ENCODE measurements at regions not wholly inside any gene's neighbourhood (a gene's known extent, or its start where the extent isn't known, plus 50 kb on each side); places are given as distances from the start of the nearest gene placed in this dataset.

DNA sequence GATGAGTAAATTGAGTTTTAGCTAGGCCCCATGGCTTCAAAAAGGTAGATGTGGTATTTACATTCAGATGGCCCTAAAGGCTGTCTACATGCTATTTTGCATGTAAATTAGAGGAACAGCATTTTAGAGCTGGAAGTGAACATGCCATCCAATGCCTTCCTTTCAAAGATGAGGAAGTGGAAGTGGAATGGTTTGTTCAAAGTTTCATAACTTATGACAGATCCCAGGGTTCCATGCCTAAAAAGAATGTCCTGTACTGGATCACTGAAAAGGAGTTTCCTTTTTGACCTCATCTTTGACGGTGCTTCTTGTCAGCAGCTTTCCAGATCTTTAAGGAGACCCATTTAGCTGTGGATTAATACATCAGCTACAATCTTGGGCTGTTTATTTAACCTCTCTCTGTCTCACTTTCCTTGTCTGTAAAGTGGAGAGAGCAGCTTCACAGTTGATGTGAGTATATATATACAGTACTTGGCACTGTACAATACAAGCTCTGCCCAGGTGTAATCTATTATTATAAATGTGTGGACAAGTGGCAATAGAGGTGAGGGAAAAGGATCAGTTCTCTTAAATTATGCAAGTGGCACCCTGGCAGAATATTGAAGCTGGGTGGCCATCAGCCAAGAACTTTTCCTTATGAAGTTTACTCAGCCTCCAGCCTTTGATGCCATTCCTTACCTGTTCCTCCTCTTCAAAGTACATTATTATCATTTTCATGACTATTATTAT lies 68.7 kb upstream of the GOLGA8B start:
- no peak for DNase-seq (ENCODE audit: low spot score in 2 of 2)
- H3K9me3 ChIP-seq: no peaks in the 10 kb centered on the region
- H3K27ac ChIP-seq: no peak overlapping the region
- no peaks in the 10 kb centered on the region for H3K27me3 ChIP-seq
- no peak for TF ChIP-seq POLR2A (IDR thresholded peaks at IDR 0.05)
- no peak for TF ChIP-seq EP300 (IDR thresholded peaks at IDR 0.05)
- TF ChIP-seq, protein P1, sequence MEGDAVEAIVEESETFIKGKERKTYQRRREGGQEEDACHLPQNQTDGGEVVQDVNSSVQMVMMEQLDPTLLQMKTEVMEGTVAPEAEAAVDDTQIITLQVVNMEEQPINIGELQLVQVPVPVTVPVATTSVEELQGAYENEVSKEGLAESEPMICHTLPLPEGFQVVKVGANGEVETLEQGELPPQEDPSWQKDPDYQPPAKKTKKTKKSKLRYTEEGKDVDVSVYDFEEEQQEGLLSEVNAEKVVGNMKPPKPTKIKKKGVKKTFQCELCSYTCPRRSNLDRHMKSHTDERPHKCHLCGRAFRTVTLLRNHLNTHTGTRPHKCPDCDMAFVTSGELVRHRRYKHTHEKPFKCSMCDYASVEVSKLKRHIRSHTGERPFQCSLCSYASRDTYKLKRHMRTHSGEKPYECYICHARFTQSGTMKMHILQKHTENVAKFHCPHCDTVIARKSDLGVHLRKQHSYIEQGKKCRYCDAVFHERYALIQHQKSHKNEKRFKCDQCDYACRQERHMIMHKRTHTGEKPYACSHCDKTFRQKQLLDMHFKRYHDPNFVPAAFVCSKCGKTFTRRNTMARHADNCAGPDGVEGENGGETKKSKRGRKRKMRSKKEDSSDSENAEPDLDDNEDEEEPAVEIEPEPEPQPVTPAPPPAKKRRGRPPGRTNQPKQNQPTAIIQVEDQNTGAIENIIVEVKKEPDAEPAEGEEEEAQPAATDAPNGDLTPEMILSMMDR (IDR thresholded peaks at IDR 0.05): no peak
- no peak overlapping the region for H3K4me3 ChIP-seq
- H3K36me3 ChIP-seq: no peaks in the 10 kb centered on the region
- no peaks in the 10 kb centered on the region for H3K4me1 ChIP-seq
- whole genome bisulfite sequencing, 2 donors: 41 to 55% methylated on average over 1 of the region's 1 CpG

DNA sequence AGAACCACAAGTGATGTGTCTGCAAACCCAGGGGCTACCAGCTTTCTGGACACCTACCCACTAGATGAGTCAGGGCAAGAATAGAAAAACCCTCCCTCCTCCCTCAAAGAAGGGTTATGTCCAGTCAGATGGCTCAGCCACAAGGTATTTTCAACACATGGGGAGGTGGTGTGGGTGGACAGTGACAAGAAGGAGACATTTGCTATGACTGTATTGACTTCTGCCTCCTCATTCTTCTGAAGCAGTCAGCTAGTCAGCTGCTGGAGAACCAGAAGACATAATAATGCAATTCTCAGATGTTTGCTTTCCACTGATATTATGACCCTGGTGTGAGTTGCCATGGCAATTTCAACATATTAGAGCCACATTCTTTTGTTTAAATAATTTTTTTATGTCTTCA lies 66.7 kb upstream of the GOLGA8B start:
- TF ChIP-seq, protein P1 (IDR thresholded peaks at IDR 0.05): no peak
- TF ChIP-seq POLR2A (IDR thresholded peaks at IDR 0.05): no peak
- TF ChIP-seq EP300 (IDR thresholded peaks at IDR 0.05): no peak
- Histone ChIP-seq H3K27me3 (no peaks in the 10 kb centered on the region), H3K9me3 (no peaks in the 10 kb centered on the region), H3K36me3 (no peaks in the 10 kb centered on the region), H3K4me3 (no peak overlapping the region), H3K27ac (no peak overlapping the region), H3K4me1 (no peaks in the 10 kb centered on the region)
- DNase-seq (ENCODE audit: low spot score in 2 of 2): no peak

DNA sequence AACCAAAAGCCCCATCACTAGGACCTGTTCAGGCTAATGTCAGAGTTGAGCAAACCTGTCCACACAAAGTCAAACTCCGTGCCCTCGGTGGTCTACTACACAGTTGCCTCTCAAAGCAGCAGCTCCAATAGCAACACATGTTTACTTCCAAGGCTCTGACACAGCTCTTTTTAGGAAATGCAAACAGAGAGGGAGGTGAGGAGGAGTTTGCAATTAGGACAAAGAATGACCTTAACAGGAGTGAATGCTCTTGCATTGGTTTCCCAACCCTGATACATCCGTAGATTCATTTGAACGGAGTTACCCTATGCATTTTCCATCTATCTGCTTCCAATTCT lies 64.8 kb upstream of the GOLGA8B start:
- DNase-seq (ENCODE audit: low spot score in 2 of 2): no peak
- WGBS, 2 donors: 77 to 82% methylated on average over 4 of the region's 4 CpGs
- H3K36me3 ChIP-seq: no peaks in the 10 kb centered on the region
- no peaks in the 10 kb centered on the region for H3K9me3 ChIP-seq
- H3K4me3 ChIP-seq: no peak overlapping the region
- no peaks in the 10 kb centered on the region for H3K27me3 ChIP-seq
- TF ChIP-seq, protein P1 (IDR thresholded peaks at IDR 0.05): no peak
- TF ChIP-seq EP300 (IDR thresholded peaks at IDR 0.05): no peak
- TF ChIP-seq POLR2A (IDR thresholded peaks at IDR 0.05): no peak
- H3K4me1 ChIP-seq: no peaks in the 10 kb centered on the region
- H3K27ac ChIP-seq: no peak overlapping the region

DNA sequence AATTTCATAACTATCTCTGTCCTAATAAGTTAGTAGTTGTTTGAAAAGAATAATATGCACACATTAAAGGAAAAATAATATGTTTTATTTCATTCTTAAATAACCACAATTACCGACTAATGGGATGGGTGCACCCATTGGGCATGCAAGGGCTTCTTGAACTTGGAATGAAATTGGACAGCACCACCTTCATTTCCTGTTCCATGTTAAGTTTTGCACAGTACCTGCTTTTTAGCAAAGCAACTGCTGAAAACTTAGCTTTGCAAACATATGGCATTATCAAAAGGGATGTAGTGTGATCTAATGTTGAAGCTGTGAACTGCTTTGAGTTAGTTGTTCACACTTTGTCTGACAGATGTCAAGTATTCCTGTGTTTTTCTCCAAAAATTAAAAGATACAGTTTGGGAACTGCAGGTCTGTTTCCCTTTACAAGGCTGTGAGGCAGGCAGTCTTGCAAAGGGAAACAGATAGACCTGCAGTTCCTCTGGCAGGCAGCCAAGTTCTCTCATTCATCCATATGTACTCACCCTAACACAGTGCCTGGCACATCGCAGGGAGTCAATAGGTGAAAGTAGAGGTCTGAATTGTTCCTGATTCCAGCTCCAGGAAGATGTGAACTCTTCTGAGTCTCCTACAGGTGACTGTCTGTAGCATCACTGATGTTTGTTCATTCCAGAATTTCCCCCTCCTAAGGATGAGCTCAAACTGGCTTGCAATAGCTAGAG lies 64.3 kb upstream of the GOLGA8B start:
- WGBS, 2 donors: 88% methylated on average over 2 of the region's 2 CpGs
- Histone ChIP-seq H3K4me3 (no peak overlapping the region), H3K27me3 (no peaks in the 10 kb centered on the region), H3K9me3 (no peaks in the 10 kb centered on the region), H3K27ac (no peak overlapping the region), H3K4me1 (no peaks in the 10 kb centered on the region), H3K36me3 (no peaks in the 10 kb centered on the region)
- peak in 1 of 2 donors; percentile 14 for DNase-seq (ENCODE audit: low spot score in 2 of 2)
- TF ChIP-seq EP300 (IDR thresholded peaks at IDR 0.05): no peak
- TF ChIP-seq POLR2A (IDR thresholded peaks at IDR 0.05): no peak
- TF ChIP-seq, protein P1 (IDR thresholded peaks at IDR 0.05): no peak

DNA sequence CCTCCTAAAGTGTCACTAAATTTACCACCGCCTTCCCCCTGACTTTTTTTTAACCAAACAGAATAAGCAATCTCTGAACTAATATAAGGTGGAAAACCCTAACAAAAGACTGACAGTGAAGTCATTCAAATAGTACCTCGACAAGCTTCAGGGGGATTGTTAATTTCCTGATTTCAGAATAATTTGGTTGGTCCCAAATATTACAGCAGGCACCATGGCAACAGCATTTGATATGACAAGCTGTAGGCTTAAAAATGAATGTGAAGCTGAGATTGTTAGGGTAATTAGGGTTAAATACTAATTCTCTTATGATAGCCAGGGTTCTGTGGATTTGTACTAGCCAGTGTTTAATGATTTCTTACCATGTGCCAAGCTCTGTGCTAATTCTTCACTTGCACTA lies 63.5 kb upstream of the GOLGA8B start:
- H3K36me3 ChIP-seq: no peaks in the 10 kb centered on the region
- H3K27me3 ChIP-seq: no peaks in the 10 kb centered on the region
- WGBS, 2 donors: 69 to 73% methylated on average over 2 of the region's 2 CpGs
- no peak overlapping the region for H3K4me3 ChIP-seq
- DNase-seq (ENCODE audit: low spot score in 2 of 2): no peak
- H3K9me3 ChIP-seq: no peaks in the 10 kb centered on the region
- no peak for TF ChIP-seq EP300 (IDR thresholded peaks at IDR 0.05)
- TF ChIP-seq, protein P1 (IDR thresholded peaks at IDR 0.05): no peak
- TF ChIP-seq POLR2A (IDR thresholded peaks at IDR 0.05): no peak
- no peak overlapping the region for H3K27ac ChIP-seq
- H3K4me1 ChIP-seq: no peaks in the 10 kb centered on the region

All from tibial nerve (tissue), 4 donors.